HL-60 (cell line): ENCODE measurements at regions not wholly inside any gene's neighbourhood (a gene's known extent, or its start where the extent isn't known, plus 50 kb on each side); places are given as distances from the start of the nearest gene placed in this dataset.

Experiments used
- DNase-seq, 2 experiments: peaks; one replicate each; pipeline ENCODE4 v3.0.0-alpha.2; 2010 to 2020; ENCODE audit warnings: low read depth in 1 of 2, low spot score in 1 of 2
- H3K27ac ChIP-seq: fragments of 250-450 bp; sonication (Bioruptor Pico); replicated peaks from 2 replicates; pipeline ENCODE4 v1.5.1; 2020; ENCODE audit warnings: mild to moderate bottlenecking, moderate library complexity
- H3K27me3 ChIP-seq: fragments of 250-450 bp; sonication (Bioruptor Pico); 2 replicates; pipeline ENCODE4 v1.5.1; 2021; ENCODE audit warnings: mild to moderate bottlenecking, moderate library complexity; ENCODE audit not compliant: insufficient read depth, poor library complexity, severe bottlenecking
- H3K4me3 ChIP-seq: replicated peaks from 2 replicates; pipeline ENCODE4 v1.5.1; 2011; ENCODE audit warnings: mild to moderate bottlenecking, control low read depth, low read length; ENCODE audit not compliant: insufficient read depth
- GABPA ChIP-seq: IDR thresholded peaks from 2 replicates; pipeline ENCODE4 v1.6.1; 2012; ENCODE audit warnings: low read depth
- POLR2AphosphoS5 ChIP-seq: IDR thresholded peaks from 2 replicates; pipeline ENCODE4 v1.6.1; 2012; ENCODE audit warnings: low read depth
- SPI1 ChIP-seq: IDR thresholded peaks from 2 replicates; pipeline ENCODE4 v1.6.1; 2012; ENCODE audit warnings: low read depth, mild to moderate bottlenecking, borderline replicate concordance
- TF ChIP-seq, protein P1 (sequence below): IDR thresholded peaks from 2 replicates; pipeline ENCODE4 v1.6.1; 2012; ENCODE audit warnings: low read depth; ENCODE audit not compliant: insufficient replicate concordance
- TF ChIP-seq, protein P2 (sequence below): IDR thresholded peaks from one replicate; pipeline ENCODE4 v1.5.1; 2011; ENCODE audit warnings: low read length, control low read depth, inconsistent platforms; ENCODE audit not compliant: insufficient read depth

DNA sequence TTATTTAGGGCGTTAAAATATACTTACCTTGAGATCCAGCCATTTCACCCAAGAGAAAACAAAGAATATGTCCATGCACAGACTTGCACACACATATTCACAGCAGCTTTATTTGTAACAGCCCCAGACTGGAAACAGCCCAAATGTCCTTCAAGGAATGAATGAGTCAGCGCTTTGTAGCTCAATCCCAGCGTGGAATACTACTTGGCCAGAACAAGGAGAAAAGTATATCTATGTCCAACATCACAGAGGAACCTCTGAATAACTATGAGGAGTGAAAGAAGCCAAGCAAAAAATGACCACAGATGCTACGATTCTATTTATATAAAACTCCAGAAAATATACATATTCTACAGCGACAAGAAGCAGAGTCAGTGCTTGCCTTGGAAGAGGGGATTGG is 158.3 kb downstream of the ENGASE start:
- H3K27me3 ChIP-seq: no peaks in the 10 kb centered on the region
- H3K27ac ChIP-seq: no peak overlapping the region
- DNase-seq: no peak
- H3K4me3 ChIP-seq: no peak overlapping the region
- TF ChIP-seq, protein P1, sequence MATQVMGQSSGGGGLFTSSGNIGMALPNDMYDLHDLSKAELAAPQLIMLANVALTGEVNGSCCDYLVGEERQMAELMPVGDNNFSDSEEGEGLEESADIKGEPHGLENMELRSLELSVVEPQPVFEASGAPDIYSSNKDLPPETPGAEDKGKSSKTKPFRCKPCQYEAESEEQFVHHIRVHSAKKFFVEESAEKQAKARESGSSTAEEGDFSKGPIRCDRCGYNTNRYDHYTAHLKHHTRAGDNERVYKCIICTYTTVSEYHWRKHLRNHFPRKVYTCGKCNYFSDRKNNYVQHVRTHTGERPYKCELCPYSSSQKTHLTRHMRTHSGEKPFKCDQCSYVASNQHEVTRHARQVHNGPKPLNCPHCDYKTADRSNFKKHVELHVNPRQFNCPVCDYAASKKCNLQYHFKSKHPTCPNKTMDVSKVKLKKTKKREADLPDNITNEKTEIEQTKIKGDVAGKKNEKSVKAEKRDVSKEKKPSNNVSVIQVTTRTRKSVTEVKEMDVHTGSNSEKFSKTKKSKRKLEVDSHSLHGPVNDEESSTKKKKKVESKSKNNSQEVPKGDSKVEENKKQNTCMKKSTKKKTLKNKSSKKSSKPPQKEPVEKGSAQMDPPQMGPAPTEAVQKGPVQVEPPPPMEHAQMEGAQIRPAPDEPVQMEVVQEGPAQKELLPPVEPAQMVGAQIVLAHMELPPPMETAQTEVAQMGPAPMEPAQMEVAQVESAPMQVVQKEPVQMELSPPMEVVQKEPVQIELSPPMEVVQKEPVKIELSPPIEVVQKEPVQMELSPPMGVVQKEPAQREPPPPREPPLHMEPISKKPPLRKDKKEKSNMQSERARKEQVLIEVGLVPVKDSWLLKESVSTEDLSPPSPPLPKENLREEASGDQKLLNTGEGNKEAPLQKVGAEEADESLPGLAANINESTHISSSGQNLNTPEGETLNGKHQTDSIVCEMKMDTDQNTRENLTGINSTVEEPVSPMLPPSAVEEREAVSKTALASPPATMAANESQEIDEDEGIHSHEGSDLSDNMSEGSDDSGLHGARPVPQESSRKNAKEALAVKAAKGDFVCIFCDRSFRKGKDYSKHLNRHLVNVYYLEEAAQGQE: no peak
- TF ChIP-seq, protein P2, sequence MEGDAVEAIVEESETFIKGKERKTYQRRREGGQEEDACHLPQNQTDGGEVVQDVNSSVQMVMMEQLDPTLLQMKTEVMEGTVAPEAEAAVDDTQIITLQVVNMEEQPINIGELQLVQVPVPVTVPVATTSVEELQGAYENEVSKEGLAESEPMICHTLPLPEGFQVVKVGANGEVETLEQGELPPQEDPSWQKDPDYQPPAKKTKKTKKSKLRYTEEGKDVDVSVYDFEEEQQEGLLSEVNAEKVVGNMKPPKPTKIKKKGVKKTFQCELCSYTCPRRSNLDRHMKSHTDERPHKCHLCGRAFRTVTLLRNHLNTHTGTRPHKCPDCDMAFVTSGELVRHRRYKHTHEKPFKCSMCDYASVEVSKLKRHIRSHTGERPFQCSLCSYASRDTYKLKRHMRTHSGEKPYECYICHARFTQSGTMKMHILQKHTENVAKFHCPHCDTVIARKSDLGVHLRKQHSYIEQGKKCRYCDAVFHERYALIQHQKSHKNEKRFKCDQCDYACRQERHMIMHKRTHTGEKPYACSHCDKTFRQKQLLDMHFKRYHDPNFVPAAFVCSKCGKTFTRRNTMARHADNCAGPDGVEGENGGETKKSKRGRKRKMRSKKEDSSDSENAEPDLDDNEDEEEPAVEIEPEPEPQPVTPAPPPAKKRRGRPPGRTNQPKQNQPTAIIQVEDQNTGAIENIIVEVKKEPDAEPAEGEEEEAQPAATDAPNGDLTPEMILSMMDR: no peak
- TF ChIP-seq POLR2AphosphoS5 (no peak), GABPA (no peak), SPI1 (no peak)

DNA sequence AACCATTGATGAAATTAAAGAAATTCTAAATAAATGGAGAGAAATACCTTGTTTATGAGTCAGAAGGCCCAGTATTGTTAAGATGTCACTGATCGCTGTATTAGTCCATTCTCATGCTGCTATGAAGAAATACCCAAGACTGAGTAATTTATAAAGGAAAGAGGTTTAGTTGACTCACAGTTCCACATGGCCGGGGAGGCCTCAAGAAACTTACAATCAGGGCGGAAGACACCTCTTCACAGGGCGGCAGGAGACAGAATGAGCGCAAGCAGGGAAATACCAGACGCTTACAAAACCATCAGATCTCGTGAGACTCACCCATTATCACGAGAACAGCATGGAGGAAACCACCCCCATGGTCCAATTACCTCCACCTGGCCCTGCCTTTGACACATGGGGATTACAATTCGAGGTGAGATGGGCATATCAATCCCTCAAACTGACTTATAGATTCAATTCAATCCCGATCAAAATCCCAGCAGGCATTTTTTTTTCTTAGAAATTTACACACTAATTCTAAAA is 157.2 kb downstream of the ENGASE start:
- TF ChIP-seq, protein P2: no peak
- TF ChIP-seq GABPA (no peak), SPI1 (no peak), POLR2AphosphoS5 (no peak)
- TF ChIP-seq, protein P1: no peak
- DNase-seq: no peak
- no peak overlapping the region for H3K4me3 ChIP-seq
- H3K27me3 ChIP-seq: no peaks in the 10 kb centered on the region
- H3K27ac ChIP-seq: no peak overlapping the region

DNA sequence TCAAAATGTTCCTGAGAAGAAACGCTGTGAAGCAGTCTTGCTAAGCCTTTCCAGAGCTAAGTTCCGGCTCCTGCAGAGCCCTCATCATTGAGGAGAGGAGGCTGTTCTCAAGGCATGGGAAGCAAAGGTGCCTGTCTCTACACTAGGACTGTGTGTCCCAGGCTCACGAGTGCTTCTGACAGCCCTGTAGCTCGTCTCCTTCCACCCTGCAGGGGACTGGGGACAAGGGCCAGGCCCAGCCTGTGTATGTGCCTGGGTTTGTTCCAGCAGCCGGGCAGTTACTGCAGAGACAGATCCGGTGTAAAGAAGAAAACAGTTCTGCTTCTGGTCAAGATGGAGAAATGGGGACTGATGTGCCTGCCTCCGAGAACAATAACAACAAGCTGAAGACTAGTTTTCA is 156.0 kb downstream of the ENGASE start:
- DNase-seq: no peak
- no peaks in the 10 kb centered on the region for H3K27me3 ChIP-seq
- H3K27ac ChIP-seq: no peak overlapping the region
- no peak overlapping the region for H3K4me3 ChIP-seq
- TF ChIP-seq GABPA: no peak
- TF ChIP-seq POLR2AphosphoS5: no peak
- TF ChIP-seq, protein P1: no peak
- TF ChIP-seq, protein P2: no peak
- no peak for TF ChIP-seq SPI1
